ENCODE measurements at regions not wholly inside any gene's neighbourhood (a gene's known extent, or its start where the extent isn't known, plus 50 kb on each side); places are given as distances from the start of the nearest gene placed in this dataset.

DNA sequence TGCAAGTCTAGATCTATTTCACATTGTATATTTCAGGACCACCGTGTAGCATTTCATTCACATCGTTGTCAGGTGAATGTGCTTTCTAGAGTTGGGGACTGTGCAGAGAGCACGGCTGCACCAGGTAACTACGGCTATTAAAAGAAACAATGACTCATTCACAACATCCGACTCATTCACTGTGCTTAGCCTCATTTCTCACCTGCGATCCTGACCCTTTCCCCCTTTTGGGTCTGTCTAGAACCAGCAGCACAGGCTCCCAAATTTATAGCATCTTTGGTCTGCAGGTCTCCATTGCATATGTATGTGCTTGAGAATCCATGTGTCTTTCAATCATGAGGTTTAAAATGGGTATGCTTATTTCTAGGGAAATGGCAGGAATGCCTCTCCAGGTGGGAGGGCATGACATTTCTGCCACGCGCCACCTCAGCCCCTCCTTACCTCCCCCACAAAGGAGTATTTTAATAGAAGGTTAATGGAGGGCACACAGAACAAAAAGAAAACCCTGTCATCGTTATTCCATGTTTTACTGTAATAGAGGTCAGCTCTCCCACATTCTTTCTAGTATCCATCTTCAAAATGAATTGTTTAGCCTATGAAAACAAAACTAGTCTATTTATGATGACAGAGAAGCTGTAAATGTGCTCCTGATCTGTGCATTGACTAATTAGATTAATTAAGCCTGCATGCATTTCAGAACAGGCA, 246.7 kb upstream of the EPHA4 start:
- no peak for DNase-seq

DNA sequence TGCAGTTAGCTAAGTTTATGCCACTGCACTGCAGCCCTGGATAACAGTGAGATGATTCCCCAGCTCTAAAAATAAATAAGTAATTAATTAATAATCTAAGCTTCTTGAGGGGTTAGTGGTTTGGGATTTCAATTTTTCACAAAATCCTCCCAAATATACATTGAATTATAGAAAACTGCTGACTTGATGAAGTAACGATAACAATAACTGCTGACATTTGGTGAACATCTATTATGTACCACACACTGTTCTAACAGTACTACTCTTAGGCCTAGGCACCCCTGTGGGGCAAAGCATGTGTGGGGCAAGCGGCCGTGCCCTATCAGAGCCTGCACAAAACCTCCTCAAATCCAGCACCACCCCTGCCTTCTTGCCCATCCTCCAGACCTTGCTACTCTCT, 245.8 kb upstream of the EPHA4 start:
- no peak for DNase-seq

DNA sequence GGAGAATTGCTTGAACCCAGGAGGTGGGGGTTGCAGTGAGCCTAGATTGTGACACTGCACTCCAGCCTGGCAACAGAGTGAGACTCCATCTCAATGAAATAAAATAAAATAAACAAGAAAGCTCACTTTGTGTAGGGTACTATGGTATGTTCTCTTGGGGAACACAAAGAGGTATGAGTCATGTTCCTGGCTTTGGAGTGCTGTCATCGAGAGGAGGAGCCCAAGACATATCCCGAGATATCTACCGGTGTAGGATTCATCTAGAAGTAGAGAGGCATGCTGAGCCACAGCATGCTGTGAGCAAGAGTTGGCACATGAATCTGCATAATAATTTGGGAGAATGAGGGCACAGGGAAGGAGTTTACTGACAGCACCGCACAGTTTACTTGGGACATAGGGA, 244.9 kb upstream of the EPHA4 start:
- no peak for DNase-seq

DNA sequence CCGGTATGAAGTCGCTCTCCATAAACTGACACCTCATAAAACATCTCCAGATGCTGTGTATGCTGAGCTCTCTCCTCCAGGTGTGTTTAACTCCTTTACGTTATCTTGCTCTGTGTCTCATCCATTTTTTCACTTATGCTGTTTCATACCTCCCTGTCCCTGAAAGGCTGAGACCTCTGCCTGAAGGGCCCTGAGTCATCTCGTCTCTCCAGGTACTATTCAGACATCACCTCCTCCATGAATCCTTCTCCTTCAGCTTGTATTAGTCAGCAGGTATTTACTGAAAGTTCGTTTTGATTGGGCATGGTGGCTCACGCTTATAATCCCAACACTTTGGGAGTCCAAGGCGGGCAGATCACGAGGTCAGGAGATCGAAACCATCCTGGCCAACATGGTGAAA, 244.5 kb upstream of the EPHA4 start:
- no peak for DNase-seq

DNA sequence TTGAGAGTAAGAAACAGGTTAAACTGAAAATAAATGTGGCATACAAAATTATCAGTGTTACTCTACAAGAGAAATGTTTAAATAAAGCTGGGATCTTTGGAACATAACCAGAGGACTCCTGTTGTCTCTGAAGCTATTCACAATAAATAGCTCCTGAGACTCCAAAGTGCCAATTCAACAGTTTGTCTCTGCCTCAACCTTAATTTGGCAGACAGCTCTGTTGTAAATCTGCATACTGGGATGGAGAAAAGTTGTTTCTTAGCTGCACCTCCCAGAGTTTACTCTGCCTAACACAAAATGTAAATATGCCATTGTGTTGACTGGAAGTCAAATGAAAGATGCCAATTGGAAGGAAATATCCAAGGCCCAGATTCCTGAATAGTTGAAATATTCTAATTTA, 238.5 kb upstream of the EPHA4 start:
- DNase-seq = no peak

DNA sequence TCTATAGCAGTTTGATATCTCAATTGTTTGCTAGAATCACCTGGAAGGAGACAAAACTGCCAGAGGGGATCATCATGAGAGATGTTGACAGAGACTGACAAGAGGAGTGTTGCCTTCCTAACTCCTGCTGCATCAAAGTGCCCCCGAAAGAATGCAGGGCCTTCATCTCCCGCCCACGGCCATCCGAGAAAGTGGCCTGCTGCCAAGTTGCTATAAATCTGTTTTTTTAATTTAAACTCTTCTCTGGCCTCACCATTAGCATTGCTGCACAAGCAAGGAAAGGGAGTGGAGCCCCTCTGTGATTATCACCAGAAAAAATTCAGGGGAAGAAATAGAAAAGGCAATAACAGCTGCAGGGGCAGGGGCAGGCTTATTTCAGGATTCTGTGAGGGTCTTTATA, 238.1 kb upstream of the EPHA4 start:
- DNase-seq = no peak

DNA sequence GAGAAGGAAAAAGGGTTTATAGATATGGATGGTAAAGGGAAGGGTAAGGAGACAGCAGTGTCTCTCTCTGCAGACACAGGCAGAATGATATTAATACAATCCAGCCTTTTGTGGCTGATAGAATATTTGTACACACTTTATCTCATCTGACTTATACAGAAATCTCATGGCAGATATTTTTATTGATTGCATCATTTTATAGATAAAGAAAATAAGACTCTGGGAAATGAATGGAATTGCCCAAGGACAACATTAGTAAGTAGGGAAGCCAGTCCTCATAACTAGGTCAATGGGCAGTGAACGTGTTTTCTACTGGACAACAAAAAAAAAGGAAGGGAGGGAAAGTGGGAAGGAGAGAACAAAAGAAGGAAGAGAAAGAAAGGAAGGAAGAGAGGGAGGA, 236.4 kb upstream of the EPHA4 start:
- DNase-seq = no peak

DNA sequence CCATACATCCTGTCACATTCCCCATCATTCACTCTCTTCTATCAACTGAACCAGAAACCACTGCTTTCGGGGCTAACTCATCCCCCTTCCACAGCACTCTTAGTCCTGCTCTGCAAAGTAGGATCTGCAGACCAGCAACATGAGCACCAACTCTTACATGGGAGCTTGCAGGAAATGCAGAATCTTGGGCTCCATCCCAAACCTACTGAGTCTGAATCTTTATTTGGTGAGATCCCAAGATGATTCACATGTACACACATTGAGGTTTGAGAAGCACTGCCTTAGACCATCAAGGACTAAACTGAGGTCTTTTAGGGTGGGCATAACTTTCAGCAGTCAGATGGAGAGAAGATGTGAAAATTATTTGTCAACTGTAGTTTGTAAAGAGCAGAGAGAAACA, 235.6 kb upstream of the EPHA4 start:
- no peak for DNase-seq

DNA sequence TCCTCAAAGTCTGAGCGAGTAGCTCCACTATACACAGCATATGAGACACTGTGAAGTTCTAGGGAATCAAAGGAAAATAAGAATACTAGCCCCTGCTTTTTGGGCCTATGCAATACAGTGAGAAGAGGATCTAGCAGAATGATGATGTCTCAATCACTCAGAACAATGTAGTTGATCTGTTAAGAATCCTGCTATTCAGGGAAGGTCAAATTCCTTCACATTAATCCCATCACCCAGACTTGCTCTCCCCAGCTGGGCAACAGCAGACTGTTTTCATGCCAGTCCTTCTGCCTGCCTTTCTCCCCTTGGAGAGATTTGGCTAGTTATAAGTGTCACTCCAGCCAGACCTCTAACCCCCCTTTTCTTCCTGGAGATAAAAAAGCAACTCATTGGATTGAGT, 230.0 kb upstream of the EPHA4 start:
- DNase-seq = no peak

DNA sequence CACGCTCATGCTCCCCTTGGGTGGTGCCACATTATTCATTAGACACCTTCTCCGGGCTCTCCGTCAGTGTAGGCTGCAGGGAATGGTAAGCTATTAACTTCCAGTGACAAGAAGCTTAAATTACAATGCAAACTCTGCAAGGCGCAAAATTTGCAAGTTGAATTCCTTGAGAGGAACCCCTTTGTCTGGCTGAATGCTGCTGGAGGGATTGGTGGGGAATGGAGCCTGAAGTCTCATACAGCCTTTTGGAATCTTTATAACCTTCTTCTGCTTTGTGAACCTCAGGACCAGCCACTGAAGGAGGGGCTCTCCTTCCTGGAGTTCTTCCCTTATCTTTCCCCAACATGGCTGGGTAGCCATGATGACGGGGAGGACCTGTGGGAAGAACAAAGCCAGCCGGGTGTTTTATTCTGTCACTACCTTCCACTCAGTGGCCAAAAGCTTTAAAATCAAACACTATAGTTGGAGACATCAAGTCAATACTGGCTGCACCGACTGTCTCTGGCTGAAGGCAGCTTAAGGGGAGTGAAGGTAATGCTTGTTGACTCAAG, 220.9 kb upstream of the EPHA4 start:
- DNase-seq = no peak

DNA sequence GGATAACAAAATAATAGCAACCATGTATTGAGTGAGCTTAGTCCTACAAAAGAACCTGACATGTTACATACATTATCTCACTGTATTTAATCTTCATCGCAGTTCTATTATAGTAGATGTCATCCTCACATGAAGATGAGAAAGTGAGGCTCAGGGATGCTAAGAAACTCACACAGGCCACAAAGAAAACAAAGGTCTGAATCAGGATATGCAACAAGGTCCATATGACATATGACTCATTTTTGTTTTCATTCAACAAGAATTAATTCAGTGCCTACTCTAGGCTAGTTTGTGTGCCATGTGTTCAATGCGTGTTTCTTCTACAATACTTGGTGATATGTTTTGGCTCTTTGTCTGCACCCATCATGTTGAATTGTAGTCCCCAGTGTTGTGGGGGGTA, 219.7 kb upstream of the EPHA4 start:
- no peak for DNase-seq

DNA sequence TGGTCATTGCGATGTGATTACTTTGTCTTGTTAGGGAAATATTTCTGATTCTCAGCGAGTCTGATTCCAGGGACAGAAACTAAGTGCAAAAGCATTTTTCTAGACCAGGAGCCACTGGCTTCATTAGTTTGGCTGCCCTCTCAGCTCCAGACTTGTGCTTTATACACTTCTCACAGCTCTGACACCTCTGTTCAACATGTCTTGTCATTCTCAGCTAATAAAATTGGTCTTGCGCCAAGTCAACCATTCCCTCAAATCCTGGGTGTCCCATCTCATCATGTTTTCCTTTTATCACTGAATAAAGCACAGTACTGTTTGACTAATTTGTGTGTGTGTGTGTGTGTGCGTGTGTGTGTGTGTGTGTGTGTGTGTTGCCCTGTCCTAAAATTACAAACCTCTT, 215.5 kb upstream of the EPHA4 start:
- DNase-seq = no peak

DNA sequence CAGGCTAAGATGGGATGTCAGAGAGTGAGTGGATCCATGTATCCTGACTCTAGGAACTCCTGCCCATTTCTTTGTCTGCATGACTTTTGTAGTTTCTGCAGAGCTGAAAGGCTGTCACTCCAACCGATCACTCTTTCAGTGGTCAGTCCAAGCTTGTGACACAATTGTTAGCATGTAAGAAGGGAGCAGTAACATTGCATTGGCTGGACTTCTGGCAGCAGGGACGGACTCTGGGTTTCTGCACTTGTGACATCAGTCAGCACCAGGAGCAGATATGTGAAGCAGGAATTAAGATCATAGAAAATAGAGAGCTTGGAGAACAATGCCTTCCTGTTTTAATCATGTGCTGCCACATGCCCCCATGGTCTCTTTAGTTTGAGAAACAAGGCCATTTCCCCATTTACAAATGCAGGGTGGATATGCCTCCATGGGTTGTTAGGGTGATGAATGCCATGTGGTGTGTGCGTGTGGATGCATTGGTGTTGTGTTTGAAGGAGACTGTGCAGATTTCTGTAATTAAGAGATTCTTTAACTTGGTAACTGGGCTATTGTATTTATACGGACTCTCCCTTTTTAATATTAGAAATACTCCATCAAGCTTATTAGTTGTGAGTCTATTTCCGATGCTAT, 214.3 kb upstream of the EPHA4 start:
- no peak for DNase-seq

DNA sequence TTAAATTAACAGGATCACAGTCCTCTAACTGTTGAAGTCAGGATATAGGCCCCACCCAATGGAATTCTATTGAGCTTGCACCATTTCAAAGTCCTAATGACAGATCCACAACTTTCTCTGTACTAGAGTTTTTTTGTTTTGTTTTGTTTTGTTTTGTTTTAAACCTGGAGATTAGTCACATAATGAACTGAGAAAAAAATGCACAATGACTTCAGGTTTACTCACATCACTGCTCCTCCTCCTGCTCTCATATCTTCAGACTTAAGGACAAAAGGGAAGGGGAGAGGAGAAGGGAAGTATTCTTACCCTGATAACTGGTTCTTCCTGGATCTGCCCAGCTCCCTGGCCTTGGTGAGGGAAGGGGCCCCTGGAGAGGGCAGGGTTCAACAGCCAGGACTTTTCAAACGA, 208.2 kb upstream of the EPHA4 start:
- no peak for DNase-seq

DNA sequence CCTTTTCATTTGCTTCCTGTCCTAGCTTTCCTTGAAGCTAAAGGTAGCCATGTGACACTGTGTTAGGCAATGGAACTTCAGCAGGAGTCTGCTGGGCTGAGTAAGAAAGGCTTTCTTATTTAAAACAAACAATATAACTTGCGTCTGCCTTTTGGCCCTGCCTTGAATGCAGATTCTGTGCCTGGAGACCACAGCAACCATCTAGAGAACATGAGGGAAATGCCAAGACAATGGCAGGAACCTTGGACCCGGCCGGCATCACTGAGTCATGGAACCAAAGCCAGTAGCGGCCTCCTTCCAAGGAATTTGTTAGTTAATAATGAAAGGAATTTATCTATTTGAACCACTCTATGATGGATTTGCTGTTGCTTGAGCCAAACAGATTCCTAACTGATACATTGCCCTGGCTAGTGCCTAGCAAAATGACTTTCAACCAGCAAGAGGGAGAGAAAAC, 207.5 kb upstream of the EPHA4 start:
- no peak for DNase-seq

DNA sequence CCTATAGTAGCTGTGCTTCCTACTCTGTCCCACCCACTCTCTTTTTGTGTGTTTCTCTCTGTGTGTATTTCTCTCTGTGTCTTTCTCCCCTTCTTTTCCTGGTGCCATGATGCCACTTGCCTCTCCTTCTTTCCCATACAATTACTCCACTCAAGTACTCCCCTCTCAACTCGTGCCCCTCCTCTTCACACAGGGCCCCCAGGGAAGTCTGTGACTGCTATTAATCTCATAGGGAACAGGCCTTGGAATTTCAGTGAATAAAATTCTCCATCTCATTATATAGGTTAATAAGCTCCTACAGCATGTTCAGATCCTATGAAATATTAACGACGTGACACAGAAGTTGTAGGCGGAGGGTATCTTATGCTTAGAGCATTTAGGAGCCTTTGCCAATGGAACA, 205.9 kb upstream of the EPHA4 start:
- no peak for DNase-seq

DNA sequence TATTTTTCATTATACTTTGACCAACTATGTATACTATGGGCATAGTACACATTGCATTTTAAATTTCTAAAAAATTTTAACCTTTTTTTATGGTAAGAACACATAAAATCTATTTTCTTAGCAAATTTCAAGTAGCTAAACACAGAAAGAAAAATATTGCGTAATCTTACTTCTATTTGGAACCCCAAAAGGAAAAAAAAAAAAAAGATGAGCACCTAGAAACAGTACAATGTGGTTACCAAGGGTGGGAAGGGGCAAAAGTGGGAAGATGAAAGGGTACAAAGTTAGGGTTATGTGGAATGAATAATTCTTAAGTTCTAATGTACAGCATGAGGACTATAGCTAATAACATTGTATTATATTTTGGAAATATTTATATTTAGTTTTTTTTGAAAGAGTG, 205.0 kb upstream of the EPHA4 start:
- DNase-seq = no peak

DNA sequence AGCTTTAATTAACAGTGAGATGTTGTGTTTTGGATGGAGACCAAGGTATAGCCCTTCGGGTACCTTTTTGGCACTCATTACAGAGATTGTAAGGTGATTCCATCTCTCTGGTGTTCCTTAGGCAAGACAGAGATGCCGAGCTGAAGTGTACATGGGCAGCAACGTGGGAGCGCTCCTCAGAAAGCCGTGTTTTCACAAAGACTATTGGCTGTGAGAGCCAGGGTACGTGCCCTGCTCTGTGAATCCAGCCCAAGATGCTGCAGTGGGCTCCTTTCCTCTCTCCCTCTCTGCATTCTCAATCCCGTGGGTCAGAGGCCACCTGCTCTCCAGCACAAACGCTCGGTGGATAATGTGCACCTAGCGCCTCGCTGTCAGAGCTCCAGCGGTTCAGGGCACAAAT, 203.0 kb upstream of the EPHA4 start:
- DNase-seq = no peak

DNA sequence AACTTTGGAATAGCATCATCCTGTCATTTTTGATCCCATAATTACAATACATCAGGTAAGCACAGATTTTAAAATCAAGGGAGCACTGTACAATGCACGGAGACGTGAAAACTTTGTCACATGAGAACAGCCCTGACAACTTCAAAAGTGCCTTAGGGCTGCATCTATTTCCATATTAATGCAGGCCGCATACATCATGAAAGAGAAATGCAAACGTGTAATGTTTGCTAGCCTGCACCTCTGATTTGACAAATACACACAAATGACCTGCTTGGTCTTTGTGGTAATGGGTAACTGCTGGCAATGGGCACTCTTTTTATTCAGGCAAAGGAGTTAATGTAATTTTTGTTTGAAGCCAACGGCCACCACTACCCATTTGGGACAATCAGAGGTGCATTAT, 202.0 kb upstream of the EPHA4 start:
- DNase-seq = no peak

DNA sequence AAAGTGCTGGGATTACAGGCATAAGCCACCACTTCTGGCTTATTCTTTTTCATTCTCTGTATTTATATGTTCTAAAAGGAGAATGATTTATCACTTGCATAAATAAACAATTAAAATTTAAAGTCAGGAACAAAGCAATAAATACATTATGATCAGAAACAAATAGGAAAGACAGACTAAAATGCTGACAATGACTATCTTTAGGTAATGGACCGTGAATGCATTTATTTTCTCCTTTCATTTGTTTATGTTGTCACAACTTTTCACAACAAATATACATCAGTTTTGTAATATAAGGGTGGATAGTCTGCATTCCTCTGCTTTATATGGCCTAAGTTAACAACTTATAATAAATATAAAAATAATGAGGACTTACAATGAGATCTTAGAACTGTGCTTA, 199.2 kb upstream of the EPHA4 start:
- no peak for DNase-seq

DNA sequence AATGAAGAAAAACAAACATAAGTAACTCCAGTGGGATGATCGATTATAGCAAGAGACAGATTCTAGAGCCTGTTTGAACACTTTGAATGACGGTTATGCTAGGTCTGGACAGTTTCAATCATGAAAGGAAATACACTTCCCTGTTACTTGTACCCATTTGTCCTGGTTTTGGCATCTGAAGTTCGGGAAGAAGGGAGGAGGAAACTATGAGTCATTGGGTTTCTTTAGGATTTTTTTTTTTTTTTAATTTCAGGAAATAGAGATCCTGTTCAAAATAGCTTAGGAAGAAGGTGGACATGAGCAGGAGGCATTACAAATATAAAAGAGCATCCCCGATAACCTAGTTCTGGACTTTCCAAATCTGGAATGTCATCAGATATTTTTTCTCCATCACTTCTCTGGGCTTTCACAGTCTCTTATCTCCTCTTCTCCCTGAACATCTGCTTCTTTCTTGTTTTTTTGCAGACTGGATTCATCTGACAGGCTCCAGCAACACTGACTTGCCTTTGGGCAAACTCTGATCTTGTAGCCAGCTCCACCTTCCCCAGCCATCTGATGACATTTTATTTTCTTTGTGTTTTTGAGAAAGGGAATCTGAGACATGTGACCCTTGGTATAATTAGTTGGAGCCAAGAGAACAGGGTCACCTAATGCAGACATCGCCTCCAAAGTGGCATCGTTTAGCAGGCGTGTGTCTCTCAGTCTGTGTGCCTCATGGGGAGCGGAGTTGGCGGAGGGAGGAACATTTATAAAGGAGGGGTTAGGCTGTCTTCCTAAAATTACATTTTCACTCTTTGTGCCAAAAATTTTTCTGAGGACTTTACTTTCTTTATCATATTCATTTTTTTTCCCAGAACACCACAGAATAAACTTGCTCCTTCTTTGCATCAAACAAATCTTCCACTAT, 195.3 kb upstream of the EPHA4 start:
- DNase-seq = no peak

DNA sequence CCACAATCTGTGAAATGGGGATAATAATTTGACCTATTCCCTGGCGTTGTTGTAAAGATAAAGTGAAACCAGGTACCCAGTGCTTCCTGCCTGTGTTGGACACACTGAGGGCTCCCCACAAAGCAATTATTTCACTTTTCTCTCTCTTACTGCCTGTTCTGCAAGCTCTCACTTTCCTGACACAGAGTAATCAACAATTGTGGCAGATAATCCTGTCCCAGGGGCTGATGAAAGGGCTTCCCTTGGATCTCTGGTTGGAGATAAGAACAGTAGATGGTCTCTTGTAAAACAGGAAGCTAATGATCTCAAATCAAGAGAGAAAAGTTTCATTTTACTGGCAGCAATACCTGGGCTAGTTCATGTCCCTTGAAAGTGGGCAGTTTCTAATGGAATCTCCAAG, 190.4 kb upstream of the EPHA4 start:
- DNase-seq = no peak

DNA sequence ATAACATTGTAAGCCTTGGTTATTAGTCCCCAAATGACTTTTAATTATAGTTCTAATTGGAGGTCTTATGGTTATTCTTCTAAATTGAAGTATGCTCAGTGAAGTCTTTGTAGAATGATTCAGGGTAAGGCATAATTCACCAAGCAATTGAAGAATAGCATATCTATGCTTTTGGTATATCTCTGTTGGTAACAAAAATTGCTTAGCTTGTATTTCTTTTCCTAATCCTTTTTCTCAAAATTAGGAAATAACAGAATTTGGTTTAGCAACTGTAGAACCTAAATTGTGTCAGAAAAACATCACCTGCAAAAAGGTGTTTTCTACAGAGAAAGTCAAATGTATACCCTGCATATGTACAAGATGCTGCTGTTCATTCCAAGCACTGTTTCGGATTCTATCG, 189.2 kb upstream of the EPHA4 start:
- no peak for DNase-seq

DNA sequence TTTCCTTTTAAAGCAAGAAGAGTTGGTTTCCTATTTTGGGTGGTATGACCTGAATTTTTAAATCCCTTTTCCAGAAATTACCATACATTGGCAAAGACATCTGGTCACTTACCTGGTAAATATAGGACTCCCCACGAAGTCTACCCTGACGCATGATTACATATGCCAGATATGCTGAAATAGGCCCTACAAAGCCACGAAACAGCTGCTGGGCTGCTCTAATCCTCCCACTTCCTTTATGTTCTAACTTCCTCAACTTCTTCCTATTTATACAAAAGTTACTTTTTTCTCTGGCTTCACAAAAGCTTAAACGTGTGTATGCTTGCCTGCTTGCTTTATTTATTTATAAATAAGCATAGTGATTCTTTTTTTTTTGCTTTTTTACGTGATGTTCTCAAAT, 186.0 kb upstream of the EPHA4 start:
- DNase-seq = no peak

Measured in NCI-H1930 (cell line).